Caco-2 (cell line): ENCODE measurements at regions not wholly inside any gene's neighbourhood (a gene's known extent, or its start where the extent isn't known, plus 50 kb on each side); places are given as distances from the start of the nearest gene placed in this dataset.
"Not testable (repeated sequence)": the region's sequence is repeated elsewhere in the genome, so short reads cannot be mapped to it uniquely, and the experiment has no call there.

Experiments
- BruUV-seq: library from RNA; stranded (reverse); fragments of 400-500 nt; replicated peaks from 2 replicates; lab custom pipeline; 2021; lab: Mats Ljungman, UMichigan
- CTCF ChIA-PET: fragments of 300-600 bp; sonication (Branson Sonifier 250); formaldehyde crosslinking; loops from one replicate; lab custom pipeline; 2022; ENCODE audit warnings: antibody characterized with exemption; lab: Charles Lee
- POLR2A ChIA-PET: fragments of 300-600 bp; sonication (Branson Sonifier 250); formaldehyde crosslinking; loops from one replicate; lab custom pipeline; 2022; ENCODE audit warnings: antibody characterized with exemption; lab: Charles Lee
- DNase-seq, 2 experiments: peaks; one replicate each; pipeline versions ENCODE4 v3.0.0 to v3.0.0-alpha.2; 2020 to 2022
- H3K27me3 ChIP-seq: replicated peaks from 2 replicates; pipeline ENCODE4 v1.6.0; 2011; ENCODE audit warnings: low read length; ENCODE audit not compliant: control insufficient read depth, insufficient read depth
- H3K36me3 ChIP-seq: 2 replicates; pipeline ENCODE4 v1.5.1; 2011; ENCODE audit warnings: low read length; ENCODE audit not compliant: control insufficient read depth, insufficient read depth
- H3K4me1 ChIP-seq: fragments of 250-450 bp; sonication (Bioruptor Pico); 2 replicates; pipeline ENCODE4 v1.5.1; 2020; ENCODE audit warnings: mild to moderate bottlenecking
- H3K4me3 ChIP-seq: 2 replicates; pipeline ENCODE4 v1.5.1; 2011; ENCODE audit warnings: low read depth, mild to moderate bottlenecking, control low read depth, low read length
- H3K9me3 ChIP-seq: fragments of 250-450 bp; sonication (Bioruptor Pico); 2 replicates; pipeline ENCODE4 v1.5.1; 2020; ENCODE audit warnings: mild to moderate bottlenecking, moderate library complexity
- H3K27ac Mint-ChIP-seq: one replicate; pipeline ENCODE4 v1.8.0; 2022; ENCODE audit warnings: mixed read lengths; ENCODE audit not compliant: unreplicated experiment
- H3K27me3 Mint-ChIP-seq: one replicate; pipeline ENCODE4 v1.8.0; 2022; ENCODE audit warnings: mixed read lengths; ENCODE audit not compliant: insufficient read depth, unreplicated experiment
- H3K36me3 Mint-ChIP-seq: one replicate; pipeline ENCODE4 v1.8.0; 2022; ENCODE audit warnings: mild to moderate bottlenecking, mixed read lengths; ENCODE audit not compliant: insufficient read depth, unreplicated experiment
- H3K4me1 Mint-ChIP-seq: one replicate; pipeline ENCODE4 v1.8.0; 2022; ENCODE audit warnings: low read depth, mixed read lengths; ENCODE audit not compliant: unreplicated experiment
- H3K4me3 Mint-ChIP-seq: one replicate; pipeline ENCODE4 v1.8.0; 2022; ENCODE audit warnings: mild to moderate bottlenecking, moderate library complexity, mixed read lengths; ENCODE audit not compliant: unreplicated experiment
- H3K9me3 Mint-ChIP-seq: one replicate; pipeline ENCODE4 v1.8.0; 2022; ENCODE audit warnings: mixed read lengths; ENCODE audit not compliant: unreplicated experiment
- CTCF ChIP-seq, 2 experiments: fragments of 200-600 bp in 1 of 2; IDR thresholded peaks; 1 replicate in 1 of 2; 2 replicates in 1 of 2; pipeline versions ENCODE4 v1.5.1 to v1.8.0; 2011 to 2022; ENCODE audit warnings: antibody characterized with exemption in 1 of 2, control low read depth in 1 of 2, inconsistent platforms in 1 of 2, low read depth in 1 of 2, low read length in 1 of 2, mild to moderate bottlenecking in 1 of 2, moderate library complexity in 1 of 2; ENCODE audit not compliant: insufficient read depth in 1 of 2, severe bottlenecking in 1 of 2, unreplicated experiment in 1 of 2
- intact Hi-C: fragments of 100-400 bp; cut with micrococcal nuclease; formaldehyde crosslinking; loops from one replicate; pipeline ENCODE4 v1.10.0; 2022; ENCODE audit not compliant: unreplicated experiment

- H3K4me3 Mint-ChIP-seq, result no peak overlapping the region
- H3K27me3 Mint-ChIP-seq, result no peaks in the 10 kb centered on the region
- Histone ChIP-seq H3K9me3 (no peaks in the 10 kb centered on the region), H3K36me3 (no peaks in the 10 kb centered on the region), H3K4me3 (no peak overlapping the region), H3K4me1 (no peaks in the 10 kb centered on the region), H3K27me3 (no peaks in the 10 kb centered on the region)
- H3K27ac Mint-ChIP-seq, result no peak overlapping the region
- no peaks in the 10 kb centered on the region for H3K4me1 Mint-ChIP-seq
- ChIA-PET CTCF (interaction anchor here (0.8 kb wide), 1 partner anchor 67 kb away, joined by 3 read pairs; no protein-coding TSS in a partner anchor), POLR2A (no interaction called here)
- intact Hi-C loops, result no loop called here
- no peaks in the 10 kb centered on the region for H3K9me3 Mint-ChIP-seq
- no peak for DNase-seq
- TF ChIP-seq CTCF (IDR thresholded peaks at IDR 0.05; ENCODE audit: insufficient read depth in 1 of 2, low read depth in 1 of 2, low read length in 1 of 2, severe bottlenecking in 1 of 2, unreplicated experiment in 1 of 2), result no peak
- BruUV-seq, result no TSS peak
- H3K36me3 Mint-ChIP-seq, result no peaks in the 10 kb centered on the region
These were observed 76.6 kb upstream of the ZNF644 start for GRCh38 chr1:91098299-91098906.

- DNase-seq, H3K27me3 Mint-ChIP-seq, H3K27ac Mint-ChIP-seq, POLR2A ChIA-PET, H3K36me3 ChIP-seq, H3K9me3 Mint-ChIP-seq, H3K27me3 ChIP-seq, H3K4me1 Mint-ChIP-seq, H3K4me3 Mint-ChIP-seq, intact Hi-C loops, H3K4me1 ChIP-seq, H3K4me3 ChIP-seq, BruUV-seq, H3K36me3 Mint-ChIP-seq, H3K9me3 ChIP-seq, CTCF ChIA-PET: not testable (repeated sequence)
These were observed 73.5 kb upstream of the ZNF644 start for GRCh38 chr1:91095321-91095720.

- Histone ChIP-seq H3K4me1 (no peaks in the 10 kb centered on the region), H3K36me3 (no peaks in the 10 kb centered on the region), H3K9me3 (no peaks in the 10 kb centered on the region), H3K27me3 (no peaks in the 10 kb centered on the region), H3K4me3 (no peak overlapping the region)
- no peaks in the 10 kb centered on the region for H3K27me3 Mint-ChIP-seq
- no TSS peak for BruUV-seq
- H3K4me3 Mint-ChIP-seq, result no peak overlapping the region
- intact Hi-C loops, result no loop called here
- no peak overlapping the region for H3K27ac Mint-ChIP-seq
- H3K9me3 Mint-ChIP-seq, result no peaks in the 10 kb centered on the region
- no peak for TF ChIP-seq CTCF (IDR thresholded peaks at IDR 0.05; ENCODE audit: insufficient read depth in 1 of 2, low read depth in 1 of 2, low read length in 1 of 2, severe bottlenecking in 1 of 2, unreplicated experiment in 1 of 2)
- H3K36me3 Mint-ChIP-seq, result no peaks in the 10 kb centered on the region
- POLR2A ChIA-PET, result no interaction called here
- DNase-seq, result no peak
- no peaks in the 10 kb centered on the region for H3K4me1 Mint-ChIP-seq
- CTCF ChIA-PET, result no interaction called here
These were observed 70.7 kb upstream of the ZNF644 start for GRCh38 chr1:91092503-91092902.
